DLD1 (cell line): ENCODE measurements at regions not wholly inside any gene's neighbourhood (a gene's known extent, or its start where the extent isn't known, plus 50 kb on each side); places are given as distances from the start of the nearest gene placed in this dataset.

Experiments used
- in situ Hi-C: cut with HindIII; loops from 2 replicates; pipeline ENCODE4 v1.10.0; 2017; ENCODE audit warnings: low sequenced_read_pairs

GRCh38 chr13:63948045-63948444 is 2532.4 kb upstream of the PCDH20 start:
- in situ Hi-C loops: no loop called here

GRCh38 chr13:63944911-63945310 is 2529.3 kb upstream of the PCDH20 start:
- in situ Hi-C loops: no loop called here

DNA sequence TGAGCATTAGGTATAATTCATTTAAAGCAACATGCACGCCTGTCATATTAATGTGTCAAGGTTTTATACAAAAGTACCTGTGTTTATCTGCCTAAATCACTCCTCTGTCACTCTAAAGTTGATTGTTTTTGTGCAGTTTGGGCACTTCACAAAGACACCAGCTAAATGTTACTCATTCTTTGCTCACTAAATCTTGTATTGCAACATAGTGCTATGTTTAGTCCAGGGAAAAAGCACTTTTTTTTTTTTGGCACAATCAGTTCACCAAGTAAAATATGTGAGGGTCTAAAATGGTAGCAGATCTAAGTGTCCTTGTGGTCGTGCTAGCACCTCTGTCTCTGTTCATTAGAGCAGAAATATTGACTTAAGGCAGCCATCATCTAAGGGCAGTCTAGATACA is 2526.7 kb upstream of the PCDH20 start:
- in situ Hi-C loops: no loop called here

GRCh38 chr13:63938851-63939250 is 2523.2 kb upstream of the PCDH20 start:
- in situ Hi-C loops: no loop called here

DNA sequence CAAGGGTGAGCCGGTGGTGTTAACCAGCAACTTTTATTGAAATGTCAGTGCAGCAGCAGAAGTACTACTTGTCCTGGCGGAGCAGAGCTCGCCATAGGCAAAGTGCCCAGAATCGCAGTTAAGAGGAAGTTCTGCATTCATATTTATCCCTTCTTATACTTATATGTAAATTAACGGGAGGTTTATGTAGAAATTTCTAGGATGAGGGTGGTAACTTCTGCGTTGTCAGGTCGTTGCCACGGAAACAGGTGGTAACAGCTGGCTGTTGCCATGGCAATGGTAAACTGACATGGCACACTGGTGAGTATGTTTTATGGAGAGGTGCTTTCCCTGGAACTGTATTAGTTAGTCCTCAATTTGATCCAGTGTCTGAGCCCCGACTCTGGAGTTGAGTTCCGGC is 2494.9 kb upstream of the PCDH20 start:
- in situ Hi-C loops: no loop called here

- in situ Hi-C loops: no loop called here
Measured at GRCh38 chr13:63909726-63910375, 2494.2 kb upstream of the PCDH20 start.

GRCh38 chr13:63902141-63902540 is 2486.5 kb upstream of the PCDH20 start:
- in situ Hi-C loops: no loop called here

DNA sequence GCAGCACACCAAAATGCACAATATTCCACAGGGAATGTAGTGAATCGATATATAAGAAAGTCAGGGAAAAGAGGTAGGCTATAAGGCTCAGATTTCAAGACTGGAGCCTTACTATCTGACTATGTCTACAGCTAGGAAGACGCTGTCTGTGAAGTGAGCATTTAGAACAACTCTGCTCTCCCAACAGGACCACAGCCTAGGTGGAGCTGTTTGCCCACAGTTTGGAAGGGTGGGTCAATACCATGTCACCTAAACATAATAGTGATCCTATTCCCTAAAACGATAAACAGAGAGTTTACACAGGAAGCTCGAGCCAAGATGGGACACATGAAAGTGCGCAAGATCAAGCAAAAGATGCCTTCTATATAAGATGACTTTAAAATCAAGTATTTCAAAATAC is 2486.0 kb upstream of the PCDH20 start:
- in situ Hi-C loops: no loop called here

- in situ Hi-C loops: no loop called here
Measured at GRCh38 chr13:63900406-63900805, 2484.8 kb upstream of the PCDH20 start.

- in situ Hi-C loops: no loop called here
Measured at GRCh38 chr13:63896321-63896720, 2480.7 kb upstream of the PCDH20 start.

- in situ Hi-C loops: no loop called here
Measured at GRCh38 chr13:63882052-63882451, 2466.4 kb upstream of the PCDH20 start.

DNA sequence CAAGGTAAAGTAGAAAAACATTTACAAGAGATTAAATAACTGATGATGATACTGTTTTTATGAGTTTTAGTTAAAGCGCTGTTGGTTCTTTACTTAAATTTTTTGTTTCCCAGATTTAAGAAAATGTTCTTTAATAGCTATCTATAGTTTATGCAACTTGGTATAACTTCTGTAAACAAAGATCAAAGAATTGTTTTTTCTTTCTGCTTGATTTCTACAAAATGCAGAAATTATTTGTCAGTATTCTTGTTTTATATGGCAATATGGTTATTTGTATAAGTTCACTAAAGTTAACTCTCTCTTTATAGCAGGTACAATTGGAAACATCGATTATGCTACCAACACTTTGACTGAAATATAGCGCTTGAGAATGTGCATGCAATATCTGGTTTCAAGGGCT is 2465.1 kb upstream of the PCDH20 start:
- in situ Hi-C loops: no loop called here

- in situ Hi-C loops: no loop called here
Measured at GRCh38 chr13:63873936-63874335, 2458.3 kb upstream of the PCDH20 start.

GRCh38 chr13:63864171-63864902 is 2448.7 kb upstream of the PCDH20 start:
- in situ Hi-C loops: no loop called here

DNA sequence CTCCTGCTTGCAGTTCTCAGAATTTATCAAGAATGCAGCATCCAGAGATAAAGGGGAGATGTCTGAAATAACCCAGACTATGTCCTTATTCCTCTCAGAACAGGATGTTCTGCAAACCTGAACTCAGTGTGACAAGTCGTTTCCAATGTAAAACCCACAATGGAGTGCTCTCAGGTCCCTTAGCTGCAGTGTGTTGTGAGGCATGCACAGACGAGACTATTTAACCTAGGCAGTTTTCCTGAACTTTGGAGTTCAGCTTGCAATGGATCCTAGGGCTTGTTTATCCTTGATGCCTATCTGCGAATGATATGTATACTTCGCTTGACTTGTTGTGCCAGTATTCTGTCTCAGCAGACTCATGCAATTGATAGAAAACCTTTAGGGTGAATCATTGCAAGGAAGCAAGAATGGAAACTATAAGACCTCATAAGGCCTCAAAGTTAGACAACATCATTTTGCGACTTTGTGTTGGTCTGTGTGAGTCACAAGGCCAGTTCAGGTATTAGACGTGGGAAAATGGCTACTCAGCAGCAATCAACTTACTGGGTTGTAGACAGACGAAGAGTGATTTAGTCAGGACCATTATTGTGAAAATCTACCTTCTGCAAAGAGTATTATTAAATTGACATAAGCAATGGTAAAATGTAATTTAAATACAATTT is 2439.9 kb upstream of the PCDH20 start:
- in situ Hi-C loops: no loop called here

- in situ Hi-C loops: no loop called here
Measured at GRCh38 chr13:63853816-63854215, 2438.2 kb upstream of the PCDH20 start.

DNA sequence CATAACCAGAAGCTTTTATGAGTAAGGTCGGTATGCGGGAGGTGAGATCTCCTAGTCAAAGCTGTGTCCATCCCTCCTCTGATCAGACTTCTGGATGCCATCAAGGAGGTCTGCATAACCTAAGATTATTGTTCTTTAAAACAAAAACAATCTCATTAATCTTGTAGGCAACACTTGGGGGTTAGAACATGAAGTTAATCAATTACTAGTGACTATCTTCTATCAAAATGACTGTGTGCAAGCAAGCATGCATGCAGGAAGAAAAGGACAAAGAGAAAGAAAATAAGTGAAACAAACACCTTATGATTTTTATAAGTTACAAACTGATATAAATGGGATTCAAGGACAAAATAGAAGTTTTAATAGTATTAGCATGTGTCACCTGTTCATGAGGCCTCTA is 2435.9 kb upstream of the PCDH20 start:
- in situ Hi-C loops: no loop called here

GRCh38 chr13:63843766-63844699 is 2428.4 kb upstream of the PCDH20 start:
- in situ Hi-C loops: no loop called here

DNA sequence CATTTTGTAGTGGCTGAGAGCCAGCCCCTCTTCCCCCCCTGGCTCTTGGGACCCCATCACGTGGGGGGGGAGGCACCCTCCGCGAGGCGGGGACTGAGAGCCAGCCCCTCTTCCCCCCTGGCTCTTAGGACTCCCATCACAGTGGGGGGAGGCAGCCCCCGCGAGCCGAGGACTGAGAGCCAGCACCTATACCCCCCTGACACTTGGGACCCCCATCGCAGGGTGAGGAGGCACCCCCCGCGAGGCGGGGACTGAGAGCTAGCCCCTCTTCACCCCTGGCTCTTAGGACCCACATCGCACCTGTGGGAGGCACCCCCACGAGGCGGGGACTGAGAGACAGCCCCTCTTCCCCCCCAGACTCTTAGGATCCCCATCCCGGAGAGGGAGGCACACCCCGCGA is 2426.5 kb upstream of the PCDH20 start:
- in situ Hi-C loops: no loop called here

DNA sequence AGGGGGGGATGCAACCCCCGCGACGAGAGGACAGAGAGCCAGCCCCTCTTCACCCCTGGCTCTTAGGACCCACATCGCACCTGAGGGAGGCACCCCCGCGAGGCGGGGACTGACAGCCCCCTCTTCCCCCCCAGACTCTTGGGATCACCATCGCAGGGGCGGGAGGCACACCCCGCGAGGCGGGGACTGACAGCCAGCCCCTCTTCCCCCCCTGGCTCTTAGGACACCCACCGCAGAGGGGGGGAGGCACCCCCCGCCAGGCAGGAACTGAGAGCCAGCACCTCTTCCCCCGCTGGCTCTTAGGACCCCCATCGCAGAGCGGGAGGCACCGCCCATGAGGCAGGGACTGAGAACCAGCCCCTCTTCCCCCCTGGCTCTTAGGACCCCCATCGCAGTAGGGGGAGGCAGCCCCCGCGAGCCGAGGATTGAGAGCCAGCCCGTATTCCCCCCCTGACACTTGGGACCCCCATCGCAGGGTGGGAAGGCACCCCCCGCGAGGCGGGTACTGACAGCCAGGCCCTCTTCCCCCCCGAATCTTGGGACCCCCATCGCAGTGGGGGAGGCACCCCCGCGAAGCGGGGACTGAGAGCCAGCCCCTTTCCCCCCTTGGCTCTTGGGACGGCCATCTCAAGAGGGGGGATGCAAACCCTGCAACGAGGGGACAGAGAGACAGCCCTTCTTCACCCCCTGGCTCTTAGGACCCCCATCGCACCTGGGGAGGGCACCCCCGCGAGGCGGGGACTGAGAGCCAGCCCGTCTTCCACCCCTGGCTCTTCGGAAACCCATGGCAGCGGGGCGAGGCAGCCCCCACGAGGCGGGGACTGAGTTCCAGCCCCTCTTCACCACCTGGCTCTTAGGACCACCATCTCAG is 2425.1 kb upstream of the PCDH20 start:
- in situ Hi-C loops: no loop called here
